Stimulated activated CD8-positive, alpha-beta memory T cell treated with anti-CD3 and anti-CD28 coated beads, Interleukin-4, amount 100 ng/mL, for 1 hour (primary cell): ENCODE measurements at regions not wholly inside any gene's neighbourhood (a gene's known extent, or its start where the extent isn't known, plus 50 kb on each side); places are given as distances from the start of the nearest gene placed in this dataset.
"Not testable (repeated sequence)": the region's sequence is repeated elsewhere in the genome, so short reads cannot be mapped to it uniquely, and the experiment has no call there.

Source experiments
- DNase-seq, 2 donors: peaks; one replicate each; pipeline ENCODE4 v3.0.0-alpha.2; 2020; ENCODE audit warnings: low read depth in 2 of 2, low spot score in 1 of 2

GRCh38 chr13:24931450-24932251 lies 164.3 kb upstream of the PABPC3 start:
- DNase-seq, result no peak

DNA sequence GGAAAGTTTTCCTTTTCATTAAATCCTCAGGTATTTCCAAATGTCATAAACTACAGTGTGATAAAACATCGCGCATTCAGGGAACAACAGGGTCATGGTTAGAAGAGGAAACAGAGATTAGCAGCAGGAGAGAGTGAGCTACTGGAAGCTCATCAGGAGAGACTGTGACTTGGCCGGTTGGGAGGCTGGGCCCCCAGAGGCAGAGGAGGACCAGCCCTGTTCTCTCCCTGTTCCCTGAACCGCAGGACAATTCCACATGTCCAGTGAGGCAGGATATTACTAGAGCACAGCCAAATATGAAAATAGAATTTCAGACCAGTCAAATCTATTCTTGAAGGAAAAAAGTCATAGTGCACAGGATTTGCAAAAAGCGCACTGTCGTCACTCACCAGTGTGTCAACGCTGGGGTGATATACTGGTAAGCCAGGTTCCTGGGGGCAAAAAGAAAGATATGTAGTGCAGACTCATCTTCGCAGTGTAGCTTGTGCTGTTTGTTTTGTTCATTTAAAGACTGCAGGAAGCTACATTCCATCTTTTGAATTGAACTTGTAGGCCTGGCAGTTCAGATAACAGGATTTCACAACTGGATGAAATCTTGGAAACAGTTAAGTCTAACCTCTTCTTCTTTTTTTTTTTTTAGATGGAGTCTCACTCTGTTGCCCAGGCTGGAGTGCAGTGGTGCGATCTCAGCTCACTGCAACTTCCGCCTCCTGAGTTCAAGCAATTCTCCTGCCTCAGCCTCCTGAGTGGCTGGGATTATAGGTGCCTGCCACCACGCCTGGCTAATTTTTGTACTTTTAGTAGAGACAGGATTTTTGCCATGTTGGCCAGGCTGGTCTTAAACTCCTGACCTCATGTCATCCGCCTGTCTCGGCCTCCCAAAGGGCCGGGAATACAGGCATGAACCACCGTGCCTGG lies 162.6 kb upstream of the PABPC3 start:
- not testable (repeated sequence) for DNase-seq

DNA sequence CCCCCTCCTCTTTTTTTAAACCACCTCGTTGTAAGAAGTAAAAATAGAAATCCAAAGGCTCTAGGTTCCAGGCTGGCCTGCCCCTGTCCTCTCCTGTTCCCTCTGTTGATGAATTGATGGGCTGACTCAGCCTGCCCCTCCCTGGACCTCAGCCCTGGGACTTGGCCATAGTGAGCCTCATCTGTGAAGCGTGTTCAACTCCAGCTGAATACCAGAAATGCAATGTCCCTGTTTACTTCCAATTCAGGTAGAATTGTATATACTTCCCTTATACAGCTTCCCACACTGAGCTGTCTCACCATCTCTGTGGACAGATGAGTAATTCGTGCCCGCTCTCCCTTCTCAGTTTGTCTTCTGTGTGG lies 161.9 kb upstream of the PABPC3 start:
- not testable (repeated sequence) for DNase-seq

- no peak for DNase-seq
Observed at GRCh38 chr13:24938966-24939365, 157.0 kb upstream of the PABPC3 start.

DNA sequence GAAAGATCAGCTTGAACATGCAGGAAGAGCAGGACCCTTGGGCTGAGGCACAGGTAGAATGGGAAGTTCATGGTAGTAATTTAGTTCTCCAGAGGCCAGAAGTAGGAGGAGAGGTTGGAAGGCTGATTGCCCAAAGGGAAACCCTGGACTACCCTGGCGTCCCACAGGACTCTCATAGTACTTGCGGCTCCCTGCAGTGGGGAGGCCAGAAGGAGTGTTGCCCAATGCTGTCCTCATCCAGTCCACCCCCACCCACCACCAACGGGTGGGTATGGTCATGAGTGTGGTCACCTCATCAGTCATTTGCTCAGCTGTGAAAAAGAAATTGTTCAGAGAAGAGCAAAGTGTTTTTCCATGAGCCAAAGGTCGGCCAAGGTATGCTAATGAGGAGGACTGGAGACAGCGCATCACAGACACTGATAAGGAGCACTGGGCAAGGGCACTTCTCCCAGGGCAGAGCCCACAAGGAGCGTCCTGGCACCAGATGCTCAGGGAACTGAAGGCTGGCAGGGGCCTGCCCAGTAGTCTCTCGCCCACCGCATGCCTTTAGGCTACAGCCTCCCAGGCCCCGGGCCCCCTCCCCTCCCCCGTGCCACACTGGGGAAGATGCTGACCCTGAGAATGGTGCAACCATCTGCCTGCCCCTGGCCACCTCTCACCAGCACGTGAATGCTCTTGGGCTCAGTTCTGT lies 154.8 kb upstream of the PABPC3 start:
- DNase-seq, result not testable (repeated sequence)

DNA sequence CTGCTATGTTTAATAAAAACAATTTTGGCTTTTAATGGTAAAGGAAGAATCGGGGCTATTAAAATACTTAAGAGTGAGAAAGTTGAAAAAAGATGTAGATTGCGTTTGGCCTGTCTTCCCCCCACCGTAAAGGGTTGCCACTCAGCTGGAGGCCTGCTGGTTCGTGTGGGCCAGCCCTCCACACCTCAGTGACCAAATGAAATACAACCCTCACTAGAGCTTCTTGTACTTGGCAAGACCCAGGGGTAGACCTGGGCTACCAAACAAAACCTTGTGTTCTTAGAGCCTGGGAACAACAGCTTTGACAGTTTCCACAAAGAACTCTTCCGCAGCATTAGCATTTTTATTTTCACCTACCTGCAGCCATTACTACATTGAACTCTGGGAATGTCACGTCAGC lies 152.8 kb upstream of the PABPC3 start:
- DNase-seq, result no peak

GRCh38 chr13:24944073-24944472 lies 151.9 kb upstream of the PABPC3 start:
- DNase-seq, result not testable (repeated sequence)

GRCh38 chr13:24948977-24949376 lies 147.0 kb upstream of the PABPC3 start:
- not testable (repeated sequence) for DNase-seq

DNA sequence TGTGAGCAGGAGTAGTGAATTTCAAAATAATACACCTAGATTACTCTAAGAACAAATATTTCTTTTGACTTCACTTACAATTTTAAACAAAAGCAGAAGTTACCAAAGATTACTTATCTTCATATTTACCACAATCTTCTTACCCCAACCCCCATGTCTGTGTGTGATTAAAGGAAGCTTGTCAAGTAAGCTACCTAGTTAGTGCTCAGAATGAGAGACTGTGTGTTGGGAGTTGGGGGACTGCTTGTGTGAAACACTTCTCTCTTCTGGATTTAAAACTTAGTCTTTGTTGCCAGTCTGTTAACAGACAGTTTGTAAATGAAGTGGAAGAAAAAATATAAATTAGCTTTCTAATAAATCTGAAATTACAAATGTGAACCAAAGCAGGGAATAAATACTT lies 145.3 kb upstream of the PABPC3 start:
- not testable (repeated sequence) for DNase-seq

DNA sequence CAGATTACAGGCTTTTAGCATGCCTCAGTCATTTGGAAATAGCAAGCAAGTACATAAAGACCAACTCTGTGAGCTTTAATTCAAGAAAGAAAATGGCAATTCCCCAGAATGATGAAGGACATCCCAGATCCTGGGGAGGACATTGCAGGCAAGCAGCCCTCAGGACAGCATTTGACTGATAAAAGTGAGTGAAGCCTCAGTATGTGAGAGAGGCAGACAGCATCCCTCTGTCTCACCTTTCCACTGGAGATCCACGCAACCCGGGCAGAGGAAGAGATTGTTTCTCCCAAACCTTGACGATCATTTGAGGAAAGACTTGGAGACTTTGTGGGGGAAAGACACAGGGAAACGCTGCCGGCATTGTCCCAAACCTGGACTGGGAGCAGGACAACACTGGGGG lies 128.0 kb upstream of the PABPC3 start:
- DNase-seq, result not testable (repeated sequence)

DNA sequence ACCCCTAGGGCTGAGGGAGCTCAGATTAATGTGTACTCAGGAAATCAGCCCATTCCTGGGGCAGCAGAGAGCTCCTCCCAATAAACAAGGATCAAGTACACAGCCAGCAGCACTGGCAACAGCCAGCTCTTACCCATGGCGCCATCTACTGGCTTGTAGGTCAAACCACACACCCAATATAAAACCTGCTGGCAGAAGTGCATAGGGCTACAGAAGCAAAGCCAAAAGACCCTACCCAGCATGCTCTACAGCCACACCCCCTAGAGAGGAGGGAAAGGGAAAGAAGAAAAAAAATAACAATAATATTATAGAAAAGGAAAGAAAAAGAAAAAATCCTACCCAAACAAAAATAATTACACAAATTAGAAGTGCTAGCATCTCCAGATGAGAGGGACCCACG lies 127.5 kb upstream of the PABPC3 start:
- not testable (repeated sequence) for DNase-seq

GRCh38 chr13:24973102-24973501 lies 122.8 kb upstream of the PABPC3 start:
- not testable (repeated sequence) for DNase-seq

- DNase-seq, result not testable (repeated sequence)
Observed at GRCh38 chr13:24981181-24981803, 114.6 kb upstream of the PABPC3 start.

GRCh38 chr13:24982333-24982999 lies 113.5 kb upstream of the PABPC3 start:
- DNase-seq, result no peak

- no peak for DNase-seq
Observed at GRCh38 chr13:24983094-24983493, 112.8 kb upstream of the PABPC3 start.

GRCh38 chr13:24984134-24984533 lies 111.8 kb upstream of the PABPC3 start:
- no peak for DNase-seq

GRCh38 chr13:24985107-24985506 lies 110.8 kb upstream of the PABPC3 start:
- no peak for DNase-seq

DNA sequence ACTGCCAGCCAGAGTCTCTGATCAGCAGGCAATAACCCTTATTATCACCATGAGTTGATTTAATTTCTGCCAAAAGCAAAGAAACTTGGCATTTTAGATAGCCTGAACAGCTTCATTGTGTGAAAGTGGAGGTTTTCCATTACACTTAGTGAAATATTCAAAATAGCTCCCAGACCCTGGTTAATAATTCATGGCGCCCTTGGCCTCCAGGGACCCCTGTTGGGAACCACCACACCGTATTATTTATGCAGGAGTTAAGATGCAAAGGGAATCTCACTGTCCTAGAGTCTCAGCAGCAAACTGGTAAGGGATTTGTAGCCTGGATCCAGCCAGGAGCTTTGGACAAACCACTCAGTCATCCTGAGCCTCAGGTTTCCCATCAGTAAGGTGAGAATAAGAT lies 110.0 kb upstream of the PABPC3 start:
- no peak for DNase-seq

GRCh38 chr13:24986826-24987225 lies 109.1 kb upstream of the PABPC3 start:
- no peak for DNase-seq

DNA sequence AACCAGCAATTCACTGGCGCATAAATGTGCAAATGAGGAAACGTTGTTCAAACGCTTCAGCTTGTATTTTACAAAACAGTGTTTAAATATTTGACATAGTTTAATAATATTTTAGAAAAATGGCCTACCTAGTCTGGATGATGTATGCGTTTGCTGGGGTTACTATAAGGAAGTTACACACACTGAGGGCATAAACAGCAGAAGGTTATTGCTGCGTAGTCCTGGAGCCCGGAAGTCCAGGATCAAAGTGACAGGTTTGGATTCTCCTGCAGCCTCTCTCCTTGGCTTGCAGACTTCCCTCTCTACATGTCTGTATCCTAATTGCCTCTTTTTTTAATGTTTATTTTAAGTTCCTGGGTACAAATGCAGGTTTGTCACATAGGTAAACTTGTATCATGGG lies 106.0 kb upstream of the PABPC3 start:
- DNase-seq, result not testable (repeated sequence)

GRCh38 chr13:24992946-24993345 lies 103.0 kb upstream of the PABPC3 start:
- DNase-seq, result not testable (repeated sequence)
